Bronchial epithelial cell (primary cell): ENCODE measurements at regions not wholly inside any gene's neighbourhood (a gene's known extent, or its start where the extent isn't known, plus 50 kb on each side); places are given as distances from the start of the nearest gene placed in this dataset.

Experiments used
- DNase-seq: peaks from one replicate; pipeline ENCODE4 v3.0.0-alpha.2; 2010; ENCODE audit warnings: low read depth
- FAIRE-seq: peaks from 2 replicates; lab custom pipeline; 2011; peaks lifted over from hg19 to GRCh38; lab: Jason Lieb, UNC
- H3K27me3 ChIP-seq: 2 replicates; pipeline ENCODE4 v1.5.1; 2011; ENCODE audit warnings: low read length; ENCODE audit not compliant: control insufficient read depth, insufficient read depth
- H3K36me3 ChIP-seq: 2 replicates; pipeline ENCODE4 v1.5.1; 2011; ENCODE audit warnings: low read length; ENCODE audit not compliant: control insufficient read depth, insufficient read depth
- H3K4me3 ChIP-seq: 2 replicates; pipeline ENCODE4 v1.5.1; 2011; ENCODE audit warnings: mild to moderate bottlenecking, low read depth, low read length, control low read depth
- CTCF ChIP-seq: IDR thresholded peaks from 2 replicates; pipeline ENCODE4 v1.5.1; 2011; ENCODE audit warnings: mild to moderate bottlenecking, moderate library complexity, low read length, control low read depth, inconsistent platforms; ENCODE audit not compliant: insufficient read depth, severe bottlenecking

- H3K36me3 ChIP-seq, result no peaks in the 10 kb centered on the region
- TF ChIP-seq CTCF, result no peak
- FAIRE-seq (no peak), DNase-seq (no peak)
- no peak overlapping the region for H3K4me3 ChIP-seq
- no peaks in the 10 kb centered on the region for H3K27me3 ChIP-seq
These were observed 286.2 kb downstream of the DHX35 start for GRCh38 chr20:39248171-39248861.

- TF ChIP-seq CTCF, result no peak
- H3K4me3 ChIP-seq, result no peak overlapping the region
- no peak for FAIRE-seq
These were observed 284.3 kb downstream of the DHX35 start for GRCh38 chr20:39246436-39246835.

GRCh38 chr20:39245685-39246311, 283.7 kb downstream of the DHX35 start:
- H3K36me3 ChIP-seq, result no peaks in the 10 kb centered on the region
- no peak for FAIRE-seq
- no peak overlapping the region for H3K4me3 ChIP-seq
- DNase-seq, result no peak
- no peak for TF ChIP-seq CTCF
- no peaks in the 10 kb centered on the region for H3K27me3 ChIP-seq

More at GRCh38 chr20:39246436-39246835, 284.3 kb downstream of the DHX35 start:
- Histone ChIP-seq H3K36me3 (no peaks in the 10 kb centered on the region), H3K27me3 (no peaks in the 10 kb centered on the region)
- no peak for DNase-seq

- FAIRE-seq, result peak; percentile 13
- no peak for TF ChIP-seq CTCF
These were observed 281.8 kb downstream of the DHX35 start for GRCh38 chr20:39243962-39244361.

GRCh38 chr20:39242614-39243013, 280.5 kb downstream of the DHX35 start:
- FAIRE-seq (no peak), DNase-seq (no peak)
- no peak for TF ChIP-seq CTCF
- Histone ChIP-seq H3K27me3 (no peaks in the 10 kb centered on the region), H3K36me3 (no peaks in the 10 kb centered on the region), H3K4me3 (no peak overlapping the region)

More at GRCh38 chr20:39243962-39244361, 281.8 kb downstream of the DHX35 start:
- Histone ChIP-seq H3K4me3 (no peak overlapping the region), H3K27me3 (no peaks in the 10 kb centered on the region), H3K36me3 (no peaks in the 10 kb centered on the region)
- DNase-seq, result no peak
